ENCODE measurements at regions not wholly inside any gene's neighbourhood (a gene's known extent, or its start where the extent isn't known, plus 50 kb on each side); places are given as distances from the start of the nearest gene placed in this dataset.

DNA sequence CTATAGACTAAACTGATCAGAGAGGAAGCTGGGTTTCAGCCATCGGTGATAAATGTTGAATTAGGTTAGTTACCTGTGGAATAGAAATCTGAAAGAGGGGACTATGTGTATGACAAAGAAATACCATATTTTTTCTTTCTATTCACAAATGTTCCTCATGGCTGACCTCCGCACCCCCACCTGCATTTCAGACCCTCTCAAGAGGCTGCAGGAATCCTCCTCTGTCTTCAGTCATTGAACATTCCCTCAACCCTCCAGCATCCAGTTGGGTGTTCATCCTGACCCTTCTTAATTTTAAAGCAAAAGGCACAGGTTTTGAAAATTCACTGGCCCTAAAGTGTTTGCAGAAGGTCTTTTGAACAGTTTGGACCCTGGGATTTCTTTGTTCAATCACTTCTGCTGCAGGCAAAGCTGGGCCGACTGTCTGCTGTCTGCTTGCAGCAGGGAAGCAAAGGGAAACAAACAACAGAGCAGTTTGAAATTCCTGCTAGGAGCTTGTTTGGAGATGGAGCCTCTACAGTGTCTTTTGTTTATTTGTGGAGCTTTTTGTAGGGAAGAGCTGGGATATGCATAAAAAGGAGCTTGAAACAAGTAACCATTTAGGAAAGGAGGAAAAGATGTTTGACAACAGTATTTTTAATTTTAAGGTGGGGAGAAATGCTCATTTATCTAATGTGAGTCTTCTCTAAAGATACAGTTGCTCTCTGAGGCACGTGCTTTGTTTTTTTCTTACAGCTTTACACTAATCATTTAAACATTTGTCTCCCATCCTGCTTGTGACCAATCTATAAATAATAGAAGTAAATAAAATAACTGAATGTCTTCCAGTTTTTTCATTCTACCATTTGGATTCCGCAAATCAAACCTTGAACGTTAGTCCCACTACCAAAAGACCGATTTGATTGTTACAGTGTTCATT is 213.3 kb upstream of the MMADHC start:
- dilution Hi-C loops (cut with MboI; ENCODE audit: extremely low pct_ligation_motif_present, low sequenced_read_pairs) = no loop called here
- TF ChIP-seq EZH2 (IDR thresholded peaks at IDR 0.05; ENCODE audit: borderline replicate concordance, low read depth, low read length, severe bottlenecking) = no peak
- TF ChIP-seq MAX (IDR thresholded peaks at IDR 0.05; ENCODE audit: insufficient read depth, insufficient read length) = no peak
- no peak for TF ChIP-seq FOS (IDR thresholded peaks at IDR 0.05; ENCODE audit: borderline replicate concordance, insufficient read depth, low read length)
- no peak for TF ChIP-seq JUN (IDR thresholded peaks at IDR 0.05; ENCODE audit: borderline replicate concordance, insufficient read depth, insufficient read length, low read depth)
- no peak for TF ChIP-seq CTCF (IDR thresholded peaks at IDR 0.05; ENCODE audit: extremely low read depth in 1 of 2, insufficient read depth in 1 of 2, low read depth in 1 of 2, low read length in 2 of 2)
- TF ChIP-seq POLR2A (IDR thresholded peaks at IDR 0.05; ENCODE audit: low read depth, low read length) = no peak
- no peak for TF ChIP-seq POLR2AphosphoS5 (IDR thresholded peaks at IDR 0.05; ENCODE audit: insufficient read depth, low read depth, low read length)
- TF ChIP-seq MYC (IDR thresholded peaks at IDR 0.05; ENCODE audit: low read depth, low read length) = no peak
- TF ChIP-seq GATA2 (IDR thresholded peaks at IDR 0.05; ENCODE audit: insufficient read depth, insufficient read length, low read depth, low read length) = no peak
- no peak for DNase-seq (ENCODE audit: low read depth, low spot score)
- H4K20me1 ChIP-seq (replicated peaks; ENCODE audit: control insufficient read depth, extremely low read depth, insufficient read depth, low read length) = no peaks in the 10 kb centered on the region
- H3K4me2 ChIP-seq (ENCODE audit: insufficient read depth, low read length) = no peak overlapping the region
- no peaks in the 10 kb centered on the region for H3K79me2 ChIP-seq (ENCODE audit: control insufficient read depth, insufficient read depth, low read length)
- H3K9ac ChIP-seq (replicated peaks; ENCODE audit: extremely low read depth, insufficient read depth, low read length) = no peak overlapping the region
- no peaks in the 10 kb centered on the region for H3K27me3 ChIP-seq (ENCODE audit: control insufficient read depth in 2 of 2, insufficient read depth in 2 of 2, low read length in 2 of 2)
- H3K4me3 ChIP-seq (replicated peaks in 1 of 3; ENCODE audit: insufficient read depth in 1 of 3, low read depth in 1 of 3, low read length in 3 of 3) = no peak overlapping the region
- no peaks in the 10 kb centered on the region for H3K9me1 ChIP-seq (replicated peaks; ENCODE audit: control insufficient read depth, extremely low read depth, insufficient read depth, low read length)
- H3K9me3 ChIP-seq (replicated peaks; ENCODE audit: control insufficient read depth, insufficient read depth, low read length) = no peaks in the 10 kb centered on the region
- POLR2A ChIA-PET = no interaction called here
- H3K27ac ChIP-seq (ENCODE audit: insufficient read depth, low read depth, low read length) = no peak overlapping the region
- BruUV-seq (replicated peaks) = no TSS peak
- peak; percentile 18 for FAIRE-seq
- intact Hi-C loops (cut with micrococcal nuclease) = no loop called here
- no peaks in the 10 kb centered on the region for H3K36me3 ChIP-seq (ENCODE audit: control insufficient read depth in 2 of 2, extremely low read depth in 1 of 2, insufficient read depth in 2 of 2, low read length in 2 of 2)
- peaks cover 6% of the 10 kb centered on the region for H3K4me1 ChIP-seq (ENCODE audit: control insufficient read depth, extremely low read depth, insufficient read depth, low read length)
- CTCF ChIA-PET = interaction anchor here (0.7 to 0.9 kb wide), 2 partner anchors 33 to 1438 kb away, joined by 3 read pairs; no protein-coding TSS in a partner anchor
- H2AFZ ChIP-seq (ENCODE audit: low read depth, low read length) = no peak overlapping the region
